NB4 (cell line): ENCODE measurements at regions not wholly inside any gene's neighbourhood (a gene's known extent, or its start where the extent isn't known, plus 50 kb on each side); places are given as distances from the start of the nearest gene placed in this dataset.

Experiments
- POLR2A ChIP-seq: IDR thresholded peaks from 2 replicates; pipeline ENCODE4 v1.6.1; 2011; ENCODE audit warnings: mild to moderate bottlenecking; ENCODE audit not compliant: insufficient read length; ENCODE audit errors: extremely low read depth
- TF ChIP-seq, protein P1 (sequence below): IDR thresholded peaks from one replicate; pipeline ENCODE4 v1.5.1; 2012; ENCODE audit warnings: low read depth, low read length
- TF ChIP-seq, protein P2 (sequence below): IDR thresholded peaks from 2 replicates; pipeline ENCODE4 v1.6.1; 2011; ENCODE audit warnings: low read depth, low read length

DNA sequence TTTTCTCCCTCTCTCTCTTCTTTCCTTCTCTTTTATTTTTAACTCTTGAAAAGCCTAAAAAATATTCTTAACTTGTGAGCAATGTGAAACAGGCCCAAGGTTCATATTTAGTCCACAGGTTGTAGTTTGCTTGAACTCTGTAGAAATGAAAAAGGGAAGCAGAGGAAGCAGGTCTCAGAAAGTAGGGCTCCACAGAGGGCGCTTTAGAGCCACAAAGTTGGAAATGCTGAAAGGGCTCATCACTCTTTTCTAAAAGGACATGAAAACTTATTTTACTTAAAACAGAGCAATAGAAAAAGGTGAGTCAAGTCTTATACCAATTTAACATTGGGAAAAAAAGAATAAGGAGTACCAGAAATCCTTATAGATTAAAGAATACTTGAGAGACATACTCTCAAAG lies 247.0 kb downstream of the USP25 start:
- TF ChIP-seq, protein P1, sequence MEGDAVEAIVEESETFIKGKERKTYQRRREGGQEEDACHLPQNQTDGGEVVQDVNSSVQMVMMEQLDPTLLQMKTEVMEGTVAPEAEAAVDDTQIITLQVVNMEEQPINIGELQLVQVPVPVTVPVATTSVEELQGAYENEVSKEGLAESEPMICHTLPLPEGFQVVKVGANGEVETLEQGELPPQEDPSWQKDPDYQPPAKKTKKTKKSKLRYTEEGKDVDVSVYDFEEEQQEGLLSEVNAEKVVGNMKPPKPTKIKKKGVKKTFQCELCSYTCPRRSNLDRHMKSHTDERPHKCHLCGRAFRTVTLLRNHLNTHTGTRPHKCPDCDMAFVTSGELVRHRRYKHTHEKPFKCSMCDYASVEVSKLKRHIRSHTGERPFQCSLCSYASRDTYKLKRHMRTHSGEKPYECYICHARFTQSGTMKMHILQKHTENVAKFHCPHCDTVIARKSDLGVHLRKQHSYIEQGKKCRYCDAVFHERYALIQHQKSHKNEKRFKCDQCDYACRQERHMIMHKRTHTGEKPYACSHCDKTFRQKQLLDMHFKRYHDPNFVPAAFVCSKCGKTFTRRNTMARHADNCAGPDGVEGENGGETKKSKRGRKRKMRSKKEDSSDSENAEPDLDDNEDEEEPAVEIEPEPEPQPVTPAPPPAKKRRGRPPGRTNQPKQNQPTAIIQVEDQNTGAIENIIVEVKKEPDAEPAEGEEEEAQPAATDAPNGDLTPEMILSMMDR: peak; percentile 40
- no peak for TF ChIP-seq POLR2A
- TF ChIP-seq, protein P2, sequence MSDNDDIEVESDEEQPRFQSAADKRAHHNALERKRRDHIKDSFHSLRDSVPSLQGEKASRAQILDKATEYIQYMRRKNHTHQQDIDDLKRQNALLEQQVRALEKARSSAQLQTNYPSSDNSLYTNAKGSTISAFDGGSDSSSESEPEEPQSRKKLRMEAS: no peak
